Activated B cell treated with CpG ODN at 0.5 μM for 24 hours (primary cell): ENCODE measurements at regions not wholly inside any gene's neighbourhood (a gene's known extent, or its start where the extent isn't known, plus 50 kb on each side); places are given as distances from the start of the nearest gene placed in this dataset.

ENCODE experiments used
- ATAC-seq: fragments of 200-7000 bp; cut with Tn5 transposase; one replicate; pipeline ENCODE4 v1.10.0; 2021; ENCODE audit warnings: low read depth, mild to moderate bottlenecking, moderate library complexity
- CTCF ChIA-PET: fragments of 350-600 bp; sonication (Branson Sonifier 250); formaldehyde crosslinking; loops from one replicate; lab custom pipeline; 2021; ENCODE audit warnings: antibody characterized with exemption; lab: Charles Lee
- POLR2A ChIA-PET: fragments of 350-600 bp; sonication (Branson Sonifier 250); formaldehyde crosslinking; loops from one replicate; lab custom pipeline; 2021; ENCODE audit warnings: antibody characterized with exemption; lab: Charles Lee
- DNase-seq: peaks from one replicate; pipeline ENCODE4 v3.0.0; 2022
- H3K27ac Mint-ChIP-seq: one replicate; pipeline ENCODE4 v1.8.0; 2020; ENCODE audit warnings: mixed read lengths
- H3K27me3 Mint-ChIP-seq: one replicate; pipeline ENCODE4 v1.8.0; 2021; ENCODE audit warnings: mixed read lengths
- H3K36me3 Mint-ChIP-seq: one replicate; pipeline ENCODE4 v1.8.0; 2021; ENCODE audit warnings: low read depth, mixed read lengths
- H3K4me1 Mint-ChIP-seq: one replicate; pipeline ENCODE4 v1.8.0; 2021; ENCODE audit warnings: mixed read lengths
- H3K4me3 Mint-ChIP-seq: one replicate; pipeline ENCODE4 v1.8.0; 2020; ENCODE audit warnings: mild to moderate bottlenecking, mixed read lengths
- H3K9me3 Mint-ChIP-seq: one replicate; pipeline ENCODE4 v1.8.0; 2020; ENCODE audit warnings: mixed read lengths
- intact Hi-C: fragments of 100-400 bp; cut with micrococcal nuclease; formaldehyde crosslinking; loops from one replicate; pipeline ENCODE4 v1.15.1; 2024
- TF ChIP-seq, protein P1 (sequence below): fragments of 200-600 bp; IDR thresholded peaks from one replicate; pipeline ENCODE4 v1.8.0; 2022; ENCODE audit warnings: antibody characterized with exemption, mild to moderate bottlenecking

DNA sequence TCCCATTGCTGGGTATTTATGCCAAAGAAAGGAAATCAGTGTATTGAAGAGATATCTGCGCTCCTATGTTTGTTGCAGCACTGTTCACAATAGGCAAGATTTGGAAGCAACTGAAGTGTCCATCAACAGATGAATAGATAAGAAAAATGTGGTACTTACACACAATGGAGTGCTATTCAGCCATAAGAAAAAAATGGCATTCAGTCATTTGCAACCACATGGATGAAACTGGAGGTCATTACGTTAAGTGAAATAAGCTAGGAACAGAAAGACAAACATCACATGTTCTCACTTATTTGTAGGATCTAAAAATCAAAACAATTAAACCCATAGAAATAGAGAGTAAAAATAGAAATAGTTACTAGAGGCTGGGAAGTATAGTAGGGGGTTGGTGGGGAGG, 1133.1 kb upstream of the ACO1 start:
- Mint-ChIP-seq H3K27ac (no peak overlapping the region), H3K4me3 (no peak overlapping the region), H3K36me3 (no peaks in the 10 kb centered on the region), H3K27me3 (no peaks in the 10 kb centered on the region), H3K4me1 (no peaks in the 10 kb centered on the region), H3K9me3 (peaks cover 5% of the 10 kb centered on the region)
- POLR2A ChIA-PET: no interaction called here
- no peak for ATAC-seq
- CTCF ChIA-PET: no interaction called here
- TF ChIP-seq, protein P1, sequence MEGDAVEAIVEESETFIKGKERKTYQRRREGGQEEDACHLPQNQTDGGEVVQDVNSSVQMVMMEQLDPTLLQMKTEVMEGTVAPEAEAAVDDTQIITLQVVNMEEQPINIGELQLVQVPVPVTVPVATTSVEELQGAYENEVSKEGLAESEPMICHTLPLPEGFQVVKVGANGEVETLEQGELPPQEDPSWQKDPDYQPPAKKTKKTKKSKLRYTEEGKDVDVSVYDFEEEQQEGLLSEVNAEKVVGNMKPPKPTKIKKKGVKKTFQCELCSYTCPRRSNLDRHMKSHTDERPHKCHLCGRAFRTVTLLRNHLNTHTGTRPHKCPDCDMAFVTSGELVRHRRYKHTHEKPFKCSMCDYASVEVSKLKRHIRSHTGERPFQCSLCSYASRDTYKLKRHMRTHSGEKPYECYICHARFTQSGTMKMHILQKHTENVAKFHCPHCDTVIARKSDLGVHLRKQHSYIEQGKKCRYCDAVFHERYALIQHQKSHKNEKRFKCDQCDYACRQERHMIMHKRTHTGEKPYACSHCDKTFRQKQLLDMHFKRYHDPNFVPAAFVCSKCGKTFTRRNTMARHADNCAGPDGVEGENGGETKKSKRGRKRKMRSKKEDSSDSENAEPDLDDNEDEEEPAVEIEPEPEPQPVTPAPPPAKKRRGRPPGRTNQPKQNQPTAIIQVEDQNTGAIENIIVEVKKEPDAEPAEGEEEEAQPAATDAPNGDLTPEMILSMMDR: no peak
- intact Hi-C loops: no loop called here
- no peak for DNase-seq

DNA sequence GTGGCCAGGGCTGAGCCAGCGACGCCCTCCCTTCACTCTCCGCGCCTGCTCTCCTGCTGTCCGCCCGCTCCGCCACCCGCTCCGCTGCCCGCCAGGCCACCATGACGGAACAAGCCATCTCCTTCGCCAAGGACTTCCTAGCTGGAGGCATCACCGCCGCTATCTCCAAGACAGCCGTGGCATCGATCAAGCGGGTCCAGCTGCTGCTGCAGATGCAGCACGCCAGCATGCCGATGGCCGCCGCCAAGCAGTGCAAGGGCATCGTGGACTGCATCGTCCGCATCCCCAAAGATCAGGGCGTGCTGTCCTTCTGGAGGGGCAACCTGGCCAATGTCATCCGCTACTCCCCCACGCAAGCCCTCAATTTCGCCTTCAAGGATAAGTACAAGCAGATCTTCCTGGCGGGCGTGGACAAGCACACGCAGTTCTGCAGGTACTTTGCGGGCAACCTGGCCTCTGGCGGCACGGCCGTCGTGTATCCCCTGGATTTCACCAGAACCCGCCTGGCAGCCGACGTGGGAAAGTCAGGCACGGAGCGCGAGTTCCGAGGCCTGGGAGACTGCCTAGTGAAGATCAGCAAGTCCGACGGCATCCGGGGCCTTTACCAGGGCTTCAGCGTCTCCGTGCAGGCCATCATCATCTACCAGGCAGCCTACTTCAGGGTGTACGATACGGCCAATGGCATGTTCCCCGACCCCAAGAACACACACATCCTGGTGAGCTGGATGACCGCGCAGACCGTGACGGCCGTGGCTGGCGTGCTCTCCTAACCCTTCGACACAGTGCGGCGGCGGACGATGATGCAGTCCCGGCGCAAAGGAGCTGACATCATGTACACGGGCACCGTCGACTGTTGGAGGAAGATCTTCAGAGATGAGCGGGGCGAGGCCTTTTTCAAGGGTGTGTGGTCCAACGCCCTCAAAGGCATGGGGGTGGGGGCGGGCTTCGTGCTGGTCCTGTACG, 1130.4 kb upstream of the ACO1 start:
- POLR2A ChIA-PET: no interaction called here
- H3K4me1 Mint-ChIP-seq: no peaks in the 10 kb centered on the region
- CTCF ChIA-PET: no interaction called here
- no peaks in the 10 kb centered on the region for H3K27me3 Mint-ChIP-seq
- TF ChIP-seq, protein P1: no peak
- peaks cover 5% of the 10 kb centered on the region for H3K9me3 Mint-ChIP-seq
- H3K4me3 Mint-ChIP-seq: no peak overlapping the region
- intact Hi-C loops: no loop called here
- no peak overlapping the region for H3K27ac Mint-ChIP-seq
- no peaks in the 10 kb centered on the region for H3K36me3 Mint-ChIP-seq
- ATAC-seq (no peak), DNase-seq (no peak)

DNA sequence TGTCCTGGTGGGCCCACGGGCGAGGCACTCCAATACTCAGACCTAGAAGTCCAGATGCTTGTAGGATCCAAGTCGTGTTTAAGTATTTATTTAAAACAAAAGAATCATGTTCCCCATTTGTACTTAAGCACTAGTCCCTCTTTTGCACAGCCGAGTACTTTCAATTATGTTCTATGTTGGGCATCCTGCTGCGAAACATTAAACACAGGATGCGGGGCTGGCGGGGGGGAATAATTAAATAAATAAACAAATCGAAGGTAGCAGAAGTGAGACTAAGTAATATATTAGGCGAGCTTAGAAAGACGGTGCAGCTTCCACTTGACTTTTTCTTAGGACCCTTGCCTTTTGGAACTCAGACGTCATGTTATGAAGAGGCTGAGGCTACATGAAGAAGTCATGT, 1129.2 kb upstream of the ACO1 start:
- ChIA-PET CTCF (no interaction called here), POLR2A (no interaction called here)
- H3K36me3 Mint-ChIP-seq: no peaks in the 10 kb centered on the region
- H3K4me1 Mint-ChIP-seq: no peaks in the 10 kb centered on the region
- no peak overlapping the region for H3K27ac Mint-ChIP-seq
- ATAC-seq (no peak), DNase-seq (no peak)
- H3K4me3 Mint-ChIP-seq: no peak overlapping the region
- no peaks in the 10 kb centered on the region for H3K27me3 Mint-ChIP-seq
- peaks cover 3% of the 10 kb centered on the region for H3K9me3 Mint-ChIP-seq
- intact Hi-C loops: no loop called here
- TF ChIP-seq, protein P1: no peak

DNA sequence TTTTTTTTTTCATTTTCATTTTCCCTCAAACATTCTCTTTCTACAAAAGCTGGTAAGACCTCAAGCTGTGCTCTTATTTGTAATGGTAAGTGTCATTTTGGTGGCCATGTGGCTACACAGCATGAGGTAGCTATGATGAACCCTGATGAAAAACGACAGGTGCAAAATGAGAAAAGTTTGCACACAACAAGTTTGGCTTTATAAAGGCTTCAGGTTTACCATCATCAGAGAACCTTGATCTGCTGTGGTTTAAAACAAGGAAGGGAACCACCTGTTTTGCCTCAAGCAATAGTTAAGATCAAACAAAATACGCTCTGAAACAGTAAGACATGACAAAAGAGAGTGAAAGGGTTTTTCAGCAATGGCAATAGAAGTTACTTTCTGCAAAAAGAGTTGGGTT, 1124.6 kb upstream of the ACO1 start:
- H3K4me3 Mint-ChIP-seq: no peak overlapping the region
- H3K4me1 Mint-ChIP-seq: no peaks in the 10 kb centered on the region
- ATAC-seq (no peak), DNase-seq (no peak)
- intact Hi-C loops: no loop called here
- no peaks in the 10 kb centered on the region for H3K9me3 Mint-ChIP-seq
- no peaks in the 10 kb centered on the region for H3K36me3 Mint-ChIP-seq
- ChIA-PET POLR2A (interaction anchor here (0.7 kb wide), 1 partner anchor 143 kb away, joined by 5 read pairs; no protein-coding TSS in a partner anchor), CTCF (no interaction called here)
- H3K27ac Mint-ChIP-seq: no peak overlapping the region
- TF ChIP-seq, protein P1: no peak
- no peaks in the 10 kb centered on the region for H3K27me3 Mint-ChIP-seq

DNA sequence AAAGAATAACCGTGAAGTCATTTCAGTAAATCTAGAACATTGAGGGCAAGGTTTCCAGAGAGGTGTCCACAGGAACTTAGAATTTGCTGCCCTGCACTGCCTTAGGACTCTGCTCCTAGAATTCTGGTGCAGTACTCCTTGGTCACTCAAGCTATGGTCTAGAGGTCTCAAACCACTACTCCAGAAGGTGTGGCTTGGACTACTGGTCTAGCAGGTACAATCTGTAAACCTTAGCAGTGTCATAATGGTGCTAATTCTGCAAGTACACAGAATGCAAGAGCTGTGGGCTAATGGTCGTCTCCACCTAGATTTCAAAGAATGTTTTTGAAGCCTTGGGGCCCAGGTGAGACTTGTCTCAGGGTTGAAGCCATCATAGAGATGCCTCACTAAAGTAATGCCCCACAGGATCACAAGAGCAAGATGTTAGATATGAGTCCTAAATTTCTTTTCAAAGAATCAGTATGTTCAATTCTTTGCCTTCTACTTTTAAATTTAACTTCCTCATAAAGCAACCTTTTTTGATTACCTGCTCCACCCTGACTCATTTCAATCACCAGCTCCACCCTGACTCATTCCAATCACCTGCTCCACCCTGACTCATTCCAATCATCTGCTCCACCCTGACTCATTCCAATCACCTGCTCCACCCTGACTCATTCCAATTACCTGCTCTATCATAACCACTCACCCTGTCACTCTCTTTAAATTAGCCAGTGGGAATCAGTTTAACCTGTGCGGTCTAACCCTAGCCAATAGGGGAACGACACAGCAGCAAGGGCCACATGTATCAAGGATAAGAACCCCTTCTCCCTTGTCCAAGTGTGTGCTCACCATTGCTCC, 1111.8 kb upstream of the ACO1 start:
- Mint-ChIP-seq H3K36me3 (no peaks in the 10 kb centered on the region), H3K4me3 (no peak overlapping the region), H3K27ac (no peak overlapping the region), H3K9me3 (no peaks in the 10 kb centered on the region), H3K27me3 (no peaks in the 10 kb centered on the region), H3K4me1 (no peaks in the 10 kb centered on the region)
- DNase-seq (no peak), ATAC-seq (no peak)
- intact Hi-C loops: no loop called here
- ChIA-PET POLR2A (no interaction called here), CTCF (no interaction called here)
- TF ChIP-seq, protein P1: no peak
